ENCODE measurements at regions not wholly inside any gene's neighbourhood (a gene's known extent, or its start where the extent isn't known, plus 50 kb on each side); places are given as distances from the start of the nearest gene placed in this dataset.

DNA sequence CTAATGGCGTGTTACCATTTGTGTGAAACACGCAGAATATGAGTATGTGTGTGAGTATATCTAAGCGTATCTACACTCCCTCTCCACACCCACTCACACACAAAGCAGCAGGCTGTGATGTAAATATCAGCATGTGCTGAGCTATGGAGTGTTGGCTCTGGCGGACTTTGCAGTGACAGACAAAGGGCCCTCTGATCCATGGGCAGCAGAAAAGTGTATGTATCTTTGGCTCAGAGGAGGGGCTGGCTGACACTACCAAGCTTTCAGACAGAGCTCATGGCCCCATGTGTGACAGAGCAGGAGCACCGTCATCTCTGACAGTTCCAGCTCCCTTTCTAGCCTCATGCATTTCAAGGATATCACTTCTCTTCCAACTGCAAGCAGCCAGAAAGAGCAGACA is 57.2 kb upstream of the ASB18 start:
- TF ChIP-seq, protein P1, sequence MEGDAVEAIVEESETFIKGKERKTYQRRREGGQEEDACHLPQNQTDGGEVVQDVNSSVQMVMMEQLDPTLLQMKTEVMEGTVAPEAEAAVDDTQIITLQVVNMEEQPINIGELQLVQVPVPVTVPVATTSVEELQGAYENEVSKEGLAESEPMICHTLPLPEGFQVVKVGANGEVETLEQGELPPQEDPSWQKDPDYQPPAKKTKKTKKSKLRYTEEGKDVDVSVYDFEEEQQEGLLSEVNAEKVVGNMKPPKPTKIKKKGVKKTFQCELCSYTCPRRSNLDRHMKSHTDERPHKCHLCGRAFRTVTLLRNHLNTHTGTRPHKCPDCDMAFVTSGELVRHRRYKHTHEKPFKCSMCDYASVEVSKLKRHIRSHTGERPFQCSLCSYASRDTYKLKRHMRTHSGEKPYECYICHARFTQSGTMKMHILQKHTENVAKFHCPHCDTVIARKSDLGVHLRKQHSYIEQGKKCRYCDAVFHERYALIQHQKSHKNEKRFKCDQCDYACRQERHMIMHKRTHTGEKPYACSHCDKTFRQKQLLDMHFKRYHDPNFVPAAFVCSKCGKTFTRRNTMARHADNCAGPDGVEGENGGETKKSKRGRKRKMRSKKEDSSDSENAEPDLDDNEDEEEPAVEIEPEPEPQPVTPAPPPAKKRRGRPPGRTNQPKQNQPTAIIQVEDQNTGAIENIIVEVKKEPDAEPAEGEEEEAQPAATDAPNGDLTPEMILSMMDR (IDR thresholded peaks at IDR 0.05) = no peak
- TF ChIP-seq POLR2AphosphoS5 (IDR thresholded peaks at IDR 0.05) (no peak), EP300 (IDR thresholded peaks at IDR 0.05) (no peak)

Data from sigmoid colon (tissue), 4 donors.